Tibial artery (tissue), 4 donors: ENCODE measurements at regions not wholly inside any gene's neighbourhood (a gene's known extent, or its start where the extent isn't known, plus 50 kb on each side); places are given as distances from the start of the nearest gene placed in this dataset.

Experiments used
- DNase-seq, 2 donors: peaks; one replicate each; pipeline ENCODE4 v3.0.0-alpha.2; 2019
- H3K27ac ChIP-seq, 2 donors: fragments of 200-600 bp; sonication (generic) in 1 of 2; 1 replicate in 1 of 2; 2 replicates in 1 of 2; pipeline ENCODE4 v1.5.1; 2018 to 2019; ENCODE audit warnings: mild to moderate bottlenecking in 1 of 2
- H3K27me3 ChIP-seq, 2 donors: fragments of 200-600 bp; sonication (generic) in 1 of 2; one replicate each; pipeline versions ENCODE4 v1.5.1 to v1.6.0; 2016 to 2019
- H3K36me3 ChIP-seq, 3 donors: fragments of 200-600 bp; sonication (generic) in 2 of 3; one replicate each; pipeline ENCODE4 v1.5.1; 2016 to 2019; ENCODE audit warnings: mild to moderate bottlenecking in 2 of 3
- H3K4me1 ChIP-seq, 4 donors: fragments of 200-600 bp; sonication (generic) in 2 of 4; 1 replicate in 3 of 4; 2 replicates in 1 of 4; pipeline ENCODE4 v1.5.1; 2016 to 2019
- H3K4me3 ChIP-seq, 2 donors: fragments of 200-600 bp; sonication (generic) in 1 of 2; 1 replicate in 1 of 2; 2 replicates in 1 of 2; pipeline ENCODE4 v1.5.1; 2018 to 2019; ENCODE audit warnings: mild to moderate bottlenecking in 2 of 2
- H3K9me3 ChIP-seq, 3 donors: fragments of 200-600 bp; sonication (generic) in 1 of 3; one replicate each; pipeline ENCODE4 v1.5.1; 2016 to 2019
- intact Hi-C: fragments of 100-400 bp; cut with DNase I; formaldehyde crosslinking; loops from one replicate; pipeline ENCODE4 v1.15.0; 2023; ENCODE audit warnings: low total_unique reads
- TF ChIP-seq, protein P1 (sequence below), 2 experiments: fragments of 200-600 bp in 1 of 2; fragments of 450-650 bp in 1 of 2; IDR thresholded peaks; one replicate each; pipeline ENCODE4 v1.5.1; 2017 to 2019; ENCODE audit warnings: antibody characterized with exemption in 2 of 2, mild to moderate bottlenecking in 1 of 2, moderate library complexity in 1 of 2

DNA sequence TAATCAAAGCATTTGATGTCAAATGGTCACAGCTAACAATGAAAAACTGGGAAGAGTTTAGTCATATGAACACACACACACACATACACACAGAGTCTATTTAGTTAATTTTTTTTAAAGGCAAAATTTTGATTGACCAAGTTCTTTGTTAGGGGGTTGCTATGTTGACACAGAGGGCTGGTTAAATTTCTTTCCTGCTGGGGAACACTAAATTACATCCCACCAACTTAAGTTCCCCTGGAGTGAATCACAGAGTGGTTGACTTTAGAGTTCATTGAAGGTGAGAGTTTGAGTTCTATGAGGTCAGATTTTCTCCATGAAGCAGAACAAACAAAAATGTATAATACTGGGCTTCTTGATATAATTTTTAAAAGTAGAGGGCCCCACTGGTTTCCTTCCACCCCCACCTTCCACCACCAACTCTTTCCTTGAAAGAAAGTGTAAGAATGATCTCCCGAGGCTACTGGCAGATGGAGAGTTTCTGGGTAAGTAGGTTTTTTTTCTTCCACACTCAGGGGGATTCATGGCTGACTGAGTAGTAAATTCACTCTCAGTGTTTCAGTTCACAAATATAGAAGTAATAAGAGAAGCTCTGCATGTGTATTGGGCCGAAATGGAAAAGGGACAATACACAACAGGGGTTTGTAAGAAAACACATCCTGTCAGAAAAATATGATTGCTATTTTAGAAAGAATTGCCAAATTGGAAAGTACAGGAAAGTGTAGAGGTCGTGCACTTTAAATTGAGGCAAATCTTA lies 917.0 kb upstream of the LCORL start:
- H3K27ac ChIP-seq = no peak overlapping the region
- no peak for DNase-seq
- no peak overlapping the region for H3K4me3 ChIP-seq
- H3K27me3 ChIP-seq = no peaks in the 10 kb centered on the region
- no peaks in the 10 kb centered on the region for H3K36me3 ChIP-seq
- intact Hi-C loops = no loop called here
- H3K4me1 ChIP-seq = no peaks in the 10 kb centered on the region
- H3K9me3 ChIP-seq = no peaks in the 10 kb centered on the region
- TF ChIP-seq, protein P1, sequence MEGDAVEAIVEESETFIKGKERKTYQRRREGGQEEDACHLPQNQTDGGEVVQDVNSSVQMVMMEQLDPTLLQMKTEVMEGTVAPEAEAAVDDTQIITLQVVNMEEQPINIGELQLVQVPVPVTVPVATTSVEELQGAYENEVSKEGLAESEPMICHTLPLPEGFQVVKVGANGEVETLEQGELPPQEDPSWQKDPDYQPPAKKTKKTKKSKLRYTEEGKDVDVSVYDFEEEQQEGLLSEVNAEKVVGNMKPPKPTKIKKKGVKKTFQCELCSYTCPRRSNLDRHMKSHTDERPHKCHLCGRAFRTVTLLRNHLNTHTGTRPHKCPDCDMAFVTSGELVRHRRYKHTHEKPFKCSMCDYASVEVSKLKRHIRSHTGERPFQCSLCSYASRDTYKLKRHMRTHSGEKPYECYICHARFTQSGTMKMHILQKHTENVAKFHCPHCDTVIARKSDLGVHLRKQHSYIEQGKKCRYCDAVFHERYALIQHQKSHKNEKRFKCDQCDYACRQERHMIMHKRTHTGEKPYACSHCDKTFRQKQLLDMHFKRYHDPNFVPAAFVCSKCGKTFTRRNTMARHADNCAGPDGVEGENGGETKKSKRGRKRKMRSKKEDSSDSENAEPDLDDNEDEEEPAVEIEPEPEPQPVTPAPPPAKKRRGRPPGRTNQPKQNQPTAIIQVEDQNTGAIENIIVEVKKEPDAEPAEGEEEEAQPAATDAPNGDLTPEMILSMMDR (IDR thresholded peaks at IDR 0.05) = no peak

DNA sequence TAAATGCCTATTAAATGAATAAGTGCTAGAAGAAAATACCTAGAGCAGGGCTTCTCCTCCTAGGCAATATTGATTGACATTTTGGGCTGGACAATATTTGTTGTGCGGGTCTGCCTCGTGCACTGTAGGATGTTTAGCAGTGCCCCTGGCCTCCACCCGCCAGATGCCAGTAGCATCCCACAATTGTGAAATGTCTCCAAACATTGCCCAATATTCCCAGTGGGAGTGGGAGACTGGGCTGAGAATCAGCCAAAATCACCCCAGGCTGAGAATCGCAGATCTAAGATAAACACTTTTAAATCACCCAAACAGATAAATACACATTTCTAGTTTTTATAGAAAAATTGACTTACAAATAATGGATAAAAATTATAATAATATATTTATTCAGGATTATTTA lies 916.2 kb upstream of the LCORL start:
- TF ChIP-seq, protein P1 (IDR thresholded peaks at IDR 0.05) = no peak
- H3K4me1 ChIP-seq = no peaks in the 10 kb centered on the region
- intact Hi-C loops = no loop called here
- no peaks in the 10 kb centered on the region for H3K36me3 ChIP-seq
- H3K4me3 ChIP-seq = no peak overlapping the region
- no peaks in the 10 kb centered on the region for H3K27me3 ChIP-seq
- H3K27ac ChIP-seq = no peak overlapping the region
- DNase-seq = no peak
- H3K9me3 ChIP-seq = no peaks in the 10 kb centered on the region

DNA sequence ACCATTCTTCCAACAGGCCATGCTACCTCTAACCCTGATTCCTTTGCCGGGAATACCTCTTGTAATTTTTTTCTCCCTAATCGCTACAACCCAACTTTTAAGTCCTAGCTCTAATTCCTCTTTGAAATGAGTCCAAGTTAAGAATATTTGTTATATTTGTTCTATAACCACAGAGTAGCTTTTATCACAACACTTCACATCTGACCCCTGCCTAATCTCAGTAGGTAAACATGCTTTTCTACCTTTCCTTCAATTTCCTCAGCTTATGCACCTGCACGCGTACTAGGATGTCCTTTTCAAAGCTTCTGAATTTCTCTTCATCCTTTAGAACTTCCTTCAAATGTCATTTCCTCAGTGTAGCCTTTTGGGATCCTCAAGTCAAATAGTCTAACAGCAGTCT lies 915.5 kb upstream of the LCORL start:
- no peak overlapping the region for H3K4me3 ChIP-seq
- DNase-seq = no peak
- no peaks in the 10 kb centered on the region for H3K36me3 ChIP-seq
- H3K27me3 ChIP-seq = no peaks in the 10 kb centered on the region
- no peaks in the 10 kb centered on the region for H3K4me1 ChIP-seq
- no peak overlapping the region for H3K27ac ChIP-seq
- H3K9me3 ChIP-seq = no peaks in the 10 kb centered on the region
- TF ChIP-seq, protein P1 (IDR thresholded peaks at IDR 0.05) = no peak
- intact Hi-C loops = no loop called here

DNA sequence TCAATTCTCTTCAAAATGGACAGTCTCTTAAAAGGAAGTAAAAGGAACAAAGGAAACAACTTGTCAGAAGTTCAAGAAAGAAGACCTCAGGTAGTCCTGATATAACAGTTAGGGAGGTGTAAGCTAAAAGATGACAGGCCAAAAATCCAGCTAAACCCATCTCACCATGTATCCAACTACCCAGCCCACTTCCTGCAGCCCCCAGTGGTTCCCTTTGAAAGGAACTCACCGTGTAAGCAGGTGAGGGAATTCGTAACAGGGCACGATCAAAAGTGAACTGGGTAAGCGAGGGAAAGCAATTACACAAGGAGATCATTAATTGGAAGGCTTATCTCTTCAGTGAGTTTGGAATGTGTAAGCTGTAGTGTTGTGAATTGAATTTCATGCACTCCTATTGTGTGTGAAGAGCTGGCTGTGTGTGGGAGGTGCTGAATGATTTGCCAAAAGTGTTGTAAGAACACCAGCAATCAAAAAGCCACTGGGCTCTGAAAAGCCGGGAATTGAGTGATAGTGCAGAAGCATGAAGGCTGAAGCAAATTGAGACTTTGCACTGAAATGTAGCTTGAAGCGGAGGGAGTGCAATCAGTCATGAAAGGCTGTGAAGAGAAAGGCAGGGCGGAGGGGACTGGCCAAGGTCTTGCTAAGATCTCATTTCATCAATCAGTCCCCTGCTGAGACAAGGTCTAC lies 914.2 kb upstream of the LCORL start:
- Histone ChIP-seq H3K4me3 (no peak overlapping the region), H3K27ac (no peak overlapping the region), H3K27me3 (no peaks in the 10 kb centered on the region), H3K4me1 (no peaks in the 10 kb centered on the region), H3K36me3 (no peaks in the 10 kb centered on the region), H3K9me3 (no peaks in the 10 kb centered on the region)
- no peak for DNase-seq
- TF ChIP-seq, protein P1 (IDR thresholded peaks at IDR 0.05) = no peak
- intact Hi-C loops = no loop called here

DNA sequence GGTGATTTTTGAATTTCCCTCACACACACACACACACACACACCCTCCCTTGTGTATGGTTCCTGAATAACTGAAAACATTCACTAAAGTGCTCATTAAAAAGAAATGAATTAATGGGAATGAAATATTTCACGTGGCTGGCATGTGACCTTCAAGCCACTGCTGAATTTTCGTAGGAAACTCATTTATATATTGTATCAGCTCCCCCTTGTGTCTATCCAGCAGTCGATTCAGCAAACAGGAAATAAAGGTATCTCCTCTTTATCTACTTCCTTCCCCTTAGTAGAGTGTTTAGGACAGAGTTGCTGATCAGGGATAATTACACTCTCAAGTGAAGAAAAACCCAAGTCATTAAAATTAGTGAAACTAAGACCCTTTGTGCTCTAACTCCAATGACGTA lies 912.6 kb upstream of the LCORL start:
- no peak overlapping the region for H3K4me3 ChIP-seq
- no peaks in the 10 kb centered on the region for H3K27me3 ChIP-seq
- TF ChIP-seq, protein P1 (IDR thresholded peaks at IDR 0.05) = no peak
- H3K36me3 ChIP-seq = no peaks in the 10 kb centered on the region
- no peaks in the 10 kb centered on the region for H3K4me1 ChIP-seq
- no peak for DNase-seq
- H3K27ac ChIP-seq = no peak overlapping the region
- intact Hi-C loops = no loop called here
- no peaks in the 10 kb centered on the region for H3K9me3 ChIP-seq
